ENCODE measurements at regions not wholly inside any gene's neighbourhood (a gene's known extent, or its start where the extent isn't known, plus 50 kb on each side); places are given as distances from the start of the nearest gene placed in this dataset.
"Not testable (repeated sequence)": the region's sequence is repeated elsewhere in the genome, so short reads cannot be mapped to it uniquely, and the experiment has no call there.

GRCh38 chr7:6938284-6938683, 112.2 kb upstream of the CCZ1B start:
- not testable (repeated sequence) for DNase-seq (ENCODE audit: low spot score)

DNA sequence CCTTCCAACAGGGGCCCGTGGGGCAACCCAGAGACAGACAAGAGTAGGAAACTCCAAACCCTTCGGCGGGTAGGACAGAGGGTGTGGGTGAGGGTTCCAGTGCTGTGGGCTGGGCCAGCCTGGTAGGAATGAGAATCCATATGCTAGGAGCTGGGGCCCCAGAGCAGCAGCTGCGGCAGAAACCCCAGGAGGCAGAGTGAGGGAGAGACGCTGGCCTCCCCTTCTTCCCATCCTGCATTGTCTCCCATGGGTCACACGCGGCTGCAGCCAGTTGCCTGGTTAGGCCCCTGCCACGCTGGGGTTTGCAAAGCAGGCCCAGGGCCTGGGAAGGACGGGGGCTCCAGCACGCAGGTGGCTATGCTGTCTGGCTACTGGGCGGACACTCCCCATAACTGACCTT, 113.1 kb upstream of the CCZ1B start:
- DNase-seq (ENCODE audit: low spot score), result not testable (repeated sequence)

DNA sequence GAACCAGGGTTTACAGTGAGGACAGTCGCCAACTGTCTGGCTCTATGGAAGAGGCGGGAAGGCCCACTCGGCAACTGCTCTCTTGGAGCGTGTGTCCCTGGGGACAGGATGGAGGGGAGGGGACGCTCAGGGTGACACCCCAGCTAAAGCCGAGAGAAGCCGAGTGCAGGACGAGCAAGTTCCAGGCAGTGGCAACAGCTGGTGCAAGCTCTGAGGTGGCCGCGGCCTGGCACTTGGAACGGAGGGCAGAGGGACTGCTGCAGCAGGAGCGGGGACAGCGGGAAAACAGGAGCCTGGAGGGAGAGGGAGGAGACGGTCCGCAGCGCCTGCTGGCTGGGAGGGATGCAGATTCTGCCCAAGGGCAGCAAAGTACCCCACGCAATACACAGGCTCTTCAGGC, 113.8 kb upstream of the CCZ1B start:
- DNase-seq (ENCODE audit: low spot score), result not testable (repeated sequence)

DNA sequence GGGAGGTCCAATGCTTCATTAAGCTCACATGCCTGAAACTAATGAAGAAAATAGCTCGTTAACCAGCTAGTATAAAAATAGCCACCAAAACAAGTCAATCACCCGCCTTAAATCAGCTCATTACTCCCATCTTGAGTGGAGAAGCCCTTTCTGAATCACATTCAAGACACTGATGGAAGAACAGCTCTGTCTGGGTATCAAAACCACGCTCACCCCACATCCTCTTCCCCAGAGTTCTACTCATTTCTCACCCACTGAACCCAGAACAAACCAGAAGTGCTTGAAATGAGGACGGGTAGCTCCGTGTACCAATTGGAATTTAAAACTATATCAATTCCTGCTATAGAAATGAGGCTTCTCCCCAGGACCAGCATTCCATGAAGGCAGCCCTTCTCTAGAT, 120.8 kb upstream of the CCZ1B start:
- not testable (repeated sequence) for DNase-seq (ENCODE audit: low spot score)

- DNase-seq (ENCODE audit: low spot score), result not testable (repeated sequence)
These were observed 124.2 kb upstream of the CCZ1B start for GRCh38 chr7:6950231-6950630.

GRCh38 chr7:6951553-6951952, 125.5 kb upstream of the CCZ1B start:
- DNase-seq (ENCODE audit: low spot score), result not testable (repeated sequence)

DNA sequence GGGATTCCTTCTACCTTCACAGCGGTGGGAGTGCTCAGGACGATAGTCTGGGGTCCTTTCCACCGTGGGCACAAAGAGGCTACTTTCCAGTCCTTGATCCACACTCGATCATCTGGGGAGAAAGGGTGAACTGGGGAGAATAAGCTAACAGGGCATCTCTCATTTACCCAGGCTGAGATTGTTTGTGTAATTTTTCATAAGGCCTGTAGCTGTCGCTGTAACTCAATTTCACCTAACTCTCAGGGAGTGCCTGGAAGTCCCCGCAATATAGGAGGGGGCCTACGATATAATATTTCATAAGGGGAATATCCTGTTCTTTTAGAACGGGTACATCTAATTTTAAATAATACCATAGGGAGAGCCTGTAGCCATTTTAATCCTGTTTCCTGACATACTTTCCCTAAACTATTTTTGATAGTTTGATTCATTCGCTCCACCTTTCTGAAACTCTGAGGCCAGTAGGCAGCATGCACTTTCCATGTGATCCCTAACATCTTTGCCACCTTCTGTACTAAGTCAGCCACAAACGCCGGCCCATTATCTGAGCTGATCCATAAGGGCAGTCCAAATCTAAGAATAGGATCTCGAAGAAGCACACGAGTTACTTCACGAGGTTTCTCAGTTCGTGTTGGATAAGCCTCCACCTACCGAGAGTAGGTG, 127.2 kb upstream of the CCZ1B start:
- DNase-seq (ENCODE audit: low spot score), result not testable (repeated sequence)

DNA sequence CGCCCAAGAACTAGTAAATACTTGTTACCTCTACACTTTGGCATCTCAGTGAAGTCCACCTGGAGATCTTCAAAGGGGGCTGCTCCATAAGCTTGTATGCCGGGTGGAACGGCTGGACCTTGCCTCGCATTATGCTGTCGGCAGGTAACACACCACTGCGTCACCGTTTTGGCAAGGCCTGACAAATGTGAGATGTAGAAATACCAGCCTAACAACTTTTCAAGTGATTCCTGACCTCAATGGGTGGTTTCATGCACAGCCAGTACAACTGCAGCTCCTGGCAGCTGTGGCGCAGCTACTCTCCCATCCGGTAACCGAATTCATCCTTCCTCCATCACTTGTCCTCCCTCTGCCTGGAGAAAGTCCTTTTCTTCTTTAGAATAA, 127.7 kb upstream of the CCZ1B start:
- DNase-seq (ENCODE audit: low spot score), result not testable (repeated sequence)

DNA sequence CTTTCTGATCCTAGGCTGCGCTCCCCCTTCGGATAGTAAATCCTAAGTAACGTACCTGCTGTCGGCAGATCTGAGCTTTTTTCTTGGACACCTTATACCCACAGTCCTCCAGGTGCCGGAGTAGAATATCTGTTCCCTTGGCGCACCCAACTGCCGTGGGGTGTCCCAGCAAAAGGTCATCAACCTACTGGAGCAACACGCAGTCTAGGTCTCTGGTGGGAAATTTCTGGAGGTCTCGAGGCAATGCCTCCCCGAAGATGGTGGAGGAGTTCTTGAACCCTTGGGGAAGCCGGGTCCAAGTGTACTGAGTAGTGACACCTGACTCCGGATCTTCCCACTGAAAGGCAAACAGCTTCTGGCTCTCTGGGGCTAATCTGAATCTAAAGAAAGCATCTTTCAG, 129.3 kb upstream of the CCZ1B start:
- not testable (repeated sequence) for DNase-seq (ENCODE audit: low spot score)

- DNase-seq (ENCODE audit: low spot score), result not testable (repeated sequence)
These were observed 130.0 kb upstream of the CCZ1B start for GRCh38 chr7:6955990-6956566.

DNA sequence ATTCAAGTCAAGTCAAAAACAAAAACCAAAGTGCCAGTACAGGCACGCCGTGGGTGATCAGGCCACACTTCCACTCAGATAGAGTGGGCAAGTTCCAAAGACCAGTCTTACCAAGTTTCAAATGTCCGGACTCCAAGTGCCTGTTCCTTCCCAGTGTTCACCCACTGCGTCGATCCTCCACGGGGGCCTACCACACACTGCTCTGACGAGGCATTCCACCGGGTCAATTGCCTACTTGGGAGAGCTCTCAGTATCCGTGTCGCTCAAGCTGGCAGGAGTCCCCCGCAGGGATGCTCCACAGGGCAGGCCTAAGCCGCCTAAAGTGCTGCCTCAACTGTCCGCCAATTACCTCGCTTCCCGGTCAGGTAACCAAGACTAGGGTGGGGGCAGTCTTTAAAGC, 132.3 kb upstream of the CCZ1B start:
- DNase-seq (ENCODE audit: low spot score), result not testable (repeated sequence)

GRCh38 chr7:6959942-6960341, 133.9 kb upstream of the CCZ1B start:
- DNase-seq (ENCODE audit: low spot score), result not testable (repeated sequence)

GRCh38 chr7:6962871-6963270, 136.8 kb upstream of the CCZ1B start:
- not testable (repeated sequence) for DNase-seq (ENCODE audit: low spot score)

DNA sequence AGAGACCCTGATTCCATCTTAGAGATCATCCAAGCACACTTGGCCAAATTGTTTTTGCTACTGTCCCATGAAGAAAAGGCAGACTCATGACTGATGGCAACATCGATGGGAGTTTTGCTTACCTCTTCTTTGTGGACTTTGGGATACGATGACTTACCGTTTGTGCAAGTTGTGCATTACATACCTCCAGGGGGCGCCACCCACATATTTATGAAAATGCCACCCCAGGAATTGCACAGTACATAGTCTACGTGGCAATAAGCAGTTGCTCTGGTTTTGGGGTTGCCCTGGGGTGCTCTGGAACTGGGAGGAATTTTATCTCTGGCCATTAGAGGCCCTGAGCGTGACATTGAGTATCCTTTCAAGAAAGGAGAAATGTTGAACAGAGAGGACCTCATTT, 139.0 kb upstream of the CCZ1B start:
- peak; percentile 69 for DNase-seq (ENCODE audit: low spot score)

GRCh38 chr7:6970180-6970579, 144.1 kb upstream of the CCZ1B start:
- not testable (repeated sequence) for DNase-seq (ENCODE audit: low spot score)

GRCh38 chr7:6974876-6975275, 148.8 kb upstream of the CCZ1B start:
- DNase-seq (ENCODE audit: low spot score), result not testable (repeated sequence)

DNA sequence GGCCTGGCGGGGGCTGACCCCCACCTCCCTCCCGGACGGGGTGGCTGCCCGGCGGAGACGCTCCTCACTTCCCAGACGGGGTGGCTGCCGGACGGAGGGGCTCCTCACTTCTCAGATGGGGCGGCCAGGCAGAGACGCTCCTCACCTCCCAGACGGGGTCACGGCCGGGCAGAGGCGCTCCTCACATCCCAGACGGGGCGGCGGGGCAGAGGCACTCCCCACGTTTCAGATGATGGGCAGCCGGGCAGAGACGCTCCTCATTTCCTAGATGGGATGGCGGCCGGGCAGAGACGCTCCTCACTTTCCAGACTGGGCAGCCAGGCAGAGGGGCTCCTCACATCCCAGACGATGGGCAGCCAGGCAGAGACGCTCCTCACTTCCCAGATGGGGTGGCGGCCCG, 149.3 kb upstream of the CCZ1B start:
- not testable (repeated sequence) for DNase-seq (ENCODE audit: low spot score)

DNA sequence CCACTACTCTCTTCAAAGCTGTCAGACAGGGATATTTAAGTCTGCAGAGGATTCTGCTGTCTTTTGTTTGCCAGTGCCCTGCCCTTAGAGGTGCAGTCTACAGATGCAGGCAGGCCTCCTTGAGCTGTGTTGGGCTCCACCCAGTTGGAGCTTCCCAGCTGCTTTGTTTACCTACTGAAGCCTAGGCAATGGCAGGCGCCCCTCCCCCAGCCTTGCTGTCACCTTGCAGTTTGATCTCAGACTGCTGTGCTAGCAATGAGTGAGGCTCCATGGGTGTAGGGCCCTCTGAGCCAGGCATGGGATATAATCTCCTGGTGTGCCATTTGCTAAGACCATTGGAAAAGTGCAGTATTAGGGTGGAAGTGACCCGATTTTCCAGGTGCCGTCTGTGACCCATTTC, 151.3 kb upstream of the CCZ1B start:
- DNase-seq (ENCODE audit: low spot score), result not testable (repeated sequence)

- DNase-seq (ENCODE audit: low spot score), result not testable (repeated sequence)
These were observed 152.3 kb upstream of the CCZ1B start for GRCh38 chr7:6978326-6978725.

DNA sequence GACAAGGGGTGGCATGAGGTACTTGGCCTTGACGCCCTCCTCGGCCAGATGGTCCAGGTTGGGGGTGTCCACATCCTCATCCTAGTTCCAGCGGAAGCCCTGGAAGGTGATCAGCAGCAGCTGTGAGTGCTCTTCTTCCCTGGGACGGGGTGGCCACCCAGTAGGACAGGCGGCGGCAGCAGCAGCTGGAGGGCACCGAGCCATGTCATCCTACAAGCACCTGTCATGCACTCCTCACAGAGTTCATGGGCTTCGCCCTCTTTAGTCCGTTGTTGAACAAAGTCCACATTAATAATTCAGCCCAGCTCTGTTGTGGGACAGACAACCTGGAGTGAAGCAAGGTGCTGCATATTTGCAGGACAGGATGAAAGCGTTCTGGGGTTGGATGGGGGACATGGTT, 153.4 kb upstream of the CCZ1B start:
- DNase-seq (ENCODE audit: low spot score), result not testable (repeated sequence)

DNA sequence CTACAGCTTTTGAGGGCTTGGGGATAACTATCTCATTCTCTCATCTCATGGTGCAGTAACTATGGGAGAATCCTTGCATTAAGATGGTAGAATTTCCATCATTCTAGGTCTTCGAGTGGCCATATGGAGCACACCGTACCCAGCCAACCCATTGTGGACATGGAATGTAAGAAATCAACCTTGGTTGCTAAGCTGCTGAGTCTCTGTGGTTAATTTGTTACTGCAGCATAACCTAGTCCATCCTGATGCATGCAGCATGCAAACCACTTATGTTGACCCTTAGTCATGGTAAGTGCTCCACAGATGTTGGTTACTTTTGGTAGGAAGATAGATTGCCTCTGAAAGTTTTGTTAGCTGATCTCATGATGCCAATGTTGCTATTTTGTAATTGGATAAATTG, 156.3 kb upstream of the CCZ1B start:
- DNase-seq (ENCODE audit: low spot score), result not testable (repeated sequence)

- not testable (repeated sequence) for DNase-seq (ENCODE audit: low spot score)
These were observed 160.8 kb upstream of the CCZ1B start for GRCh38 chr7:6986892-6987291.

- DNase-seq (ENCODE audit: low spot score), result not testable (repeated sequence)
These were observed 162.5 kb upstream of the CCZ1B start for GRCh38 chr7:6988608-6989007.

GRCh38 chr7:6989968-6990367, 163.9 kb upstream of the CCZ1B start:
- DNase-seq (ENCODE audit: low spot score), result not testable (repeated sequence)

All from hematopoietic multipotent progenitor cell treated with erythropoietin and hydrocortisone succinate and interleukin-3 and kit ligand, for 15 days (in vitro differentiated cells).